Activated CD4-positive, alpha-beta T cell treated with anti-CD3 and anti-CD28 coated beads, Interleukin-2, amount 50 U/mL, for 48 hours (primary cell): ENCODE measurements at regions not wholly inside any gene's neighbourhood (a gene's known extent, or its start where the extent isn't known, plus 50 kb on each side); places are given as distances from the start of the nearest gene placed in this dataset.
"Not testable (repeated sequence)": the region's sequence is repeated elsewhere in the genome, so short reads cannot be mapped to it uniquely, and the experiment has no call there.

Experiments used
- DNase-seq, 2 experiments: peaks; one replicate each; pipeline ENCODE4 v3.0.0-alpha.2; 2020

GRCh38 chr21:28332796-28333195, 659.9 kb downstream of the LTN1 start:
- no peak for DNase-seq

GRCh38 chr21:28325618-28326017, 667.1 kb downstream of the LTN1 start:
- no peak for DNase-seq

GRCh38 chr21:28324690-28325089, 668.0 kb downstream of the LTN1 start:
- no peak for DNase-seq

GRCh38 chr21:28317177-28317950, 675.3 kb downstream of the LTN1 start:
- DNase-seq, result no peak

- DNase-seq, result no peak
These were observed 681.1 kb downstream of the LTN1 start for GRCh38 chr21:28311411-28312190.

- no peak for DNase-seq
These were observed 682.0 kb downstream of the LTN1 start for GRCh38 chr21:28310711-28311110.

- no peak for DNase-seq
These were observed 682.4 kb downstream of the LTN1 start for GRCh38 chr21:28310171-28310685.

- DNase-seq, result no peak
These were observed 683.1 kb downstream of the LTN1 start for GRCh38 chr21:28309596-28309995.

- no peak for DNase-seq
These were observed 684.2 kb downstream of the LTN1 start for GRCh38 chr21:28308516-28308915.

- DNase-seq, result no peak
These were observed 692.7 kb downstream of the LTN1 start for GRCh38 chr21:28299946-28300345.

GRCh38 chr21:28298251-28298672, 694.4 kb downstream of the LTN1 start:
- no peak for DNase-seq

- DNase-seq, result no peak
These were observed 698.6 kb downstream of the LTN1 start for GRCh38 chr21:28294051-28294450.

GRCh38 chr21:28283641-28284490, 708.8 kb downstream of the LTN1 start:
- DNase-seq, result no peak

- no peak for DNase-seq
These were observed 709.8 kb downstream of the LTN1 start for GRCh38 chr21:28282833-28283232.

- DNase-seq, result not testable (repeated sequence)
These were observed 711.3 kb downstream of the LTN1 start for GRCh38 chr21:28281357-28281756.

- no peak for DNase-seq
These were observed 712.1 kb downstream of the LTN1 start for GRCh38 chr21:28280611-28281010.

- no peak for DNase-seq
These were observed 715.4 kb downstream of the LTN1 start for GRCh38 chr21:28277324-28277723.

- no peak for DNase-seq
These were observed 720.2 kb downstream of the LTN1 start for GRCh38 chr21:28272272-28272992.

- no peak for DNase-seq
These were observed 723.5 kb downstream of the LTN1 start for GRCh38 chr21:28269173-28269572.

- no peak for DNase-seq
These were observed 724.0 kb downstream of the LTN1 start for GRCh38 chr21:28268685-28269084.

GRCh38 chr21:28267449-28267848, 725.2 kb downstream of the LTN1 start:
- no peak for DNase-seq

- no peak for DNase-seq
These were observed 726.6 kb downstream of the LTN1 start for GRCh38 chr21:28266061-28266460.
